ENCODE measurements at regions not wholly inside any gene's neighbourhood (a gene's known extent, or its start where the extent isn't known, plus 50 kb on each side); places are given as distances from the start of the nearest gene placed in this dataset.

- TF ChIP-seq CTCF (IDR thresholded peaks at IDR 0.05; ENCODE audit: unreplicated experiment), result no peak
- no peak overlapping the region for H3K4me3 Mint-ChIP-seq (ENCODE audit: low read depth)
- H3K36me3 Mint-ChIP-seq (ENCODE audit: insufficient read depth), result no peaks in the 10 kb centered on the region
- H3K27me3 Mint-ChIP-seq, result no peaks in the 10 kb centered on the region
- peaks cover 24% of the 10 kb centered on the region for H3K9me3 Mint-ChIP-seq (ENCODE audit: low read depth)
- H3K27ac Mint-ChIP-seq, result no peak overlapping the region
- H3K4me1 Mint-ChIP-seq (ENCODE audit: low read depth), result no peaks in the 10 kb centered on the region
- no peak for DNase-seq (ENCODE audit: low spot score, unreplicated experiment)
These were observed 573.1 kb downstream of the GALC start for GRCh38 chr14:87419925-87420324.

GRCh38 chr14:87411370-87411769 is 581.6 kb downstream of the GALC start:
- H3K4me3 Mint-ChIP-seq (ENCODE audit: low read depth), result no peak overlapping the region
- DNase-seq (ENCODE audit: low spot score, unreplicated experiment), result no peak
- TF ChIP-seq CTCF (IDR thresholded peaks at IDR 0.05; ENCODE audit: unreplicated experiment), result no peak
- H3K36me3 Mint-ChIP-seq (ENCODE audit: insufficient read depth), result no peaks in the 10 kb centered on the region
- no peak overlapping the region for H3K27ac Mint-ChIP-seq
- H3K27me3 Mint-ChIP-seq, result no peaks in the 10 kb centered on the region
- peaks cover 6% of the 10 kb centered on the region for H3K9me3 Mint-ChIP-seq (ENCODE audit: low read depth)
- peaks cover 21% of the 10 kb centered on the region for H3K4me1 Mint-ChIP-seq (ENCODE audit: low read depth)

- peaks cover 26% of the 10 kb centered on the region for H3K4me1 Mint-ChIP-seq (ENCODE audit: low read depth)
- no peak overlapping the region for H3K4me3 Mint-ChIP-seq (ENCODE audit: low read depth)
- no peak for DNase-seq (ENCODE audit: low spot score, unreplicated experiment)
- peak overlapping the region; percentile 30 for H3K27ac Mint-ChIP-seq
- no peaks in the 10 kb centered on the region for H3K27me3 Mint-ChIP-seq
- H3K9me3 Mint-ChIP-seq (ENCODE audit: low read depth), result peaks cover 3% of the 10 kb centered on the region
- no peaks in the 10 kb centered on the region for H3K36me3 Mint-ChIP-seq (ENCODE audit: insufficient read depth)
- TF ChIP-seq CTCF (IDR thresholded peaks at IDR 0.05; ENCODE audit: unreplicated experiment), result no peak
These were observed 583.6 kb downstream of the GALC start for GRCh38 chr14:87409393-87409792.

- Mint-ChIP-seq H3K9me3 (ENCODE audit: low read depth) (no peaks in the 10 kb centered on the region), H3K4me1 (ENCODE audit: low read depth) (peaks cover 26% of the 10 kb centered on the region), H3K27ac (peak overlapping the region; percentile 35), H3K27me3 (no peaks in the 10 kb centered on the region), H3K4me3 (ENCODE audit: low read depth) (no peak overlapping the region), H3K36me3 (ENCODE audit: insufficient read depth) (no peaks in the 10 kb centered on the region)
- TF ChIP-seq CTCF (IDR thresholded peaks at IDR 0.05; ENCODE audit: unreplicated experiment), result no peak
- DNase-seq (ENCODE audit: low spot score, unreplicated experiment), result no peak
These were observed 585.6 kb downstream of the GALC start for GRCh38 chr14:87407344-87407743.

- Mint-ChIP-seq H3K27ac (no peak overlapping the region), H3K36me3 (ENCODE audit: insufficient read depth) (no peaks in the 10 kb centered on the region), H3K4me3 (ENCODE audit: low read depth) (no peak overlapping the region), H3K27me3 (no peaks in the 10 kb centered on the region), H3K4me1 (ENCODE audit: low read depth) (peaks cover 32% of the 10 kb centered on the region), H3K9me3 (ENCODE audit: low read depth) (no peaks in the 10 kb centered on the region)
- no peak for TF ChIP-seq CTCF (IDR thresholded peaks at IDR 0.05; ENCODE audit: unreplicated experiment)
- no peak for DNase-seq (ENCODE audit: low spot score, unreplicated experiment)
These were observed 587.4 kb downstream of the GALC start for GRCh38 chr14:87405563-87405962.
